Head of caudate nucleus (tissue), 42 donors: ENCODE measurements at regions not wholly inside any gene's neighbourhood (a gene's known extent, or its start where the extent isn't known, plus 50 kb on each side); places are given as distances from the start of the nearest gene placed in this dataset.
A peak's percentile ranks its signal among the peaks of the same experiment; 100 is the strongest.
"Not testable (repeated sequence)": the region's sequence is repeated elsewhere in the genome, so short reads cannot be mapped to it uniquely, and the experiment has no call there.

Experiments used
- DNase-seq, 42 donors: peaks; one replicate each; pipeline versions ENCODE4 v3.0.0 to v3.0.0-alpha.2; 2020 to 2021; ENCODE audit warnings: mixed read lengths in 7 of 42
- intact Hi-C: fragments of 100-400 bp; cut with DNase I; formaldehyde crosslinking; loops from one replicate; pipeline ENCODE4 v1.15.0; 2022

- no peak for DNase-seq
- intact Hi-C loops, result no loop called here
These were observed 945.0 kb upstream of the WWC1 start for GRCh38 chr5:167346461-167346860.

GRCh38 chr5:167348251-167348926 is 943.1 kb upstream of the WWC1 start:
- DNase-seq, result no peak

GRCh38 chr5:167348980-167349379 is 942.5 kb upstream of the WWC1 start:
- DNase-seq, result no peak
- intact Hi-C loops, result no loop called here

More at GRCh38 chr5:167348251-167348926, 943.1 kb upstream of the WWC1 start:
- intact Hi-C loops, result no loop called here

GRCh38 chr5:167351316-167351715 is 940.1 kb upstream of the WWC1 start:
- no peak for DNase-seq
- intact Hi-C loops, result no loop called here

GRCh38 chr5:167352801-167353200 is 938.6 kb upstream of the WWC1 start:
- DNase-seq, result no peak
- intact Hi-C loops, result no loop called here

GRCh38 chr5:167355346-167355745 is 936.1 kb upstream of the WWC1 start:
- no peak for DNase-seq
- intact Hi-C loops, result no loop called here

- no peak for DNase-seq
- intact Hi-C loops, result no loop called here
These were observed 935.1 kb upstream of the WWC1 start for GRCh38 chr5:167356374-167356773.

- intact Hi-C loops, result no loop called here
- no peak for DNase-seq
These were observed 932.5 kb upstream of the WWC1 start for GRCh38 chr5:167358868-167359492.

- DNase-seq, result no peak
- intact Hi-C loops, result no loop called here
These were observed 929.6 kb upstream of the WWC1 start for GRCh38 chr5:167361795-167362194.

- intact Hi-C loops, result no loop called here
- no peak for DNase-seq
These were observed 928.4 kb upstream of the WWC1 start for GRCh38 chr5:167363065-167363464.

GRCh38 chr5:167375125-167375524 is 916.3 kb upstream of the WWC1 start:
- intact Hi-C loops, result no loop called here
- DNase-seq, result no peak

GRCh38 chr5:167378894-167379723 is 912.3 kb upstream of the WWC1 start:
- no peak for DNase-seq
- intact Hi-C loops, result no loop called here

GRCh38 chr5:167381457-167381856 is 910.0 kb upstream of the WWC1 start:
- no peak for DNase-seq
- intact Hi-C loops, result no loop called here

- intact Hi-C loops, result no loop called here
These were observed 901.9 kb upstream of the WWC1 start for GRCh38 chr5:167389537-167389936.

GRCh38 chr5:167391286-167391685 is 900.2 kb upstream of the WWC1 start:
- intact Hi-C loops, DNase-seq: not testable (repeated sequence)

More at GRCh38 chr5:167389537-167389936, 901.9 kb upstream of the WWC1 start:
- DNase-seq, result no peak

- DNase-seq, result no peak
- intact Hi-C loops, result no loop called here
These were observed 899.2 kb upstream of the WWC1 start for GRCh38 chr5:167392240-167392639.

- intact Hi-C loops, result no loop called here
- no peak for DNase-seq
These were observed 898.1 kb upstream of the WWC1 start for GRCh38 chr5:167393358-167393757.

GRCh38 chr5:167402671-167403070 is 888.8 kb upstream of the WWC1 start:
- DNase-seq, result no peak
- intact Hi-C loops, result no loop called here

- no peak for DNase-seq
- intact Hi-C loops, result no loop called here
These were observed 884.9 kb upstream of the WWC1 start for GRCh38 chr5:167406513-167406912.

- intact Hi-C loops, result no loop called here
- peak in 1 of 42 donors; percentile 3 for DNase-seq
These were observed 878.9 kb upstream of the WWC1 start for GRCh38 chr5:167412556-167412955.
